ENCODE measurements at regions not wholly inside any gene's neighbourhood (a gene's known extent, or its start where the extent isn't known, plus 50 kb on each side); places are given as distances from the start of the nearest gene placed in this dataset.
"Not testable (repeated sequence)": the region's sequence is repeated elsewhere in the genome, so short reads cannot be mapped to it uniquely, and the experiment has no call there.

DNA sequence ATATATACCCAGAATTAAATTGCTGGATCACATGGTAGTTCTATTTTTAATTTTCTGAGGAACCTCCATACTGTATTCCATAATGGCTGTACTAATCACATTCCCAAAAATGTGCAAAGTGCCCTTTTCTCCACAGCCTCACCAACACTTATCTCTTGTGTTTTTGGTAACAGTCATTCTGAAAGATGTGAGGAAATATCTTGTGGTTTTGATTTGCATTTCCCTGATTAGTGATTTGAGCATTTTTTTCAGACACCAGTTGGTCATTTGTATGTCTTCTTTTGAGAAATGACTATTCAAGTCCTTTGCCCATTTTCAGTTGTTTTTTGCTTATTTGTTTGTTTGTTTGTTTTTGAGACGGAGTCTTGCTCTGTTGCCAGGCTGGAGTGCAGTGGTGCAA lies 98.1 kb upstream of the SIMC1 start:
- not testable (repeated sequence) for DNase-seq (ENCODE audit: low read depth in 2 of 2)

DNA sequence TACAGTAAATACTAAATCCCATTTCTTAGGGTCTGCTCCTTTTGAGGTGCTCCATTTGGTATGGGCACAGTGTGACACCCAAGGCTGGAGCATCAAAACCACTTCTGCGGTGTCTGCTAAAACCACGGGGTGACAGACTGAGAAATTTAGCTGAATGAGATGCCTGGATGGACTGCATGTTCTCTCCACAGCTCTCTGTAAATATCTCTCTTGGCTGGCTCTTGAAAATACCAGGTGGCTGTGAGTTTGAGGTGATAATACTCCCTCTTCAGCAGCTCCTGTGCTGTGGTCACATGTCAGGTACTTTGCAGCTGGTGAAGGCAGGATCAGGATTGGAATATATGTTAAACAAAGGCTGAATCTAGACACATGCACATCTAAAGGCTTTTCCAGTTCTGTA lies 93.7 kb upstream of the SIMC1 start:
- no peak for DNase-seq (ENCODE audit: low read depth in 2 of 2)

DNA sequence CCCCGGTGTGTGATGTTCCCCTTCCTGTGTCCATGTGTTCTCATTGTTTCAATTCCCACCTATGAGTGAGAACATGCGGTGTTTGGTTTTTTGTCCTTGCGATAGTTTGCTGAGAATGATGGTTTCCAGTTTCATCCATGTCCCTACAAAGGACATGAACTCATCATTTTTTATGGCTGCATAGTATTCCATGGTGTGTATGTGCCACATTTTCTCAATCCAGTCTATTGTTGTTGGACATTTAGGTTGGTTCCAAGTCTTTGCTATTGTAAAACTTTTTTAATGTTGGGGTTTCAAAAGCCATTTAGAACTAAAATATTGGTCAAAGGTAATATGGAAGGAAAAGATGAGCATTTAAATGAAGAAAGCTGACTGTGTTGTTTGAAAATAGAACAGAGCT lies 88.3 kb upstream of the SIMC1 start:
- DNase-seq (ENCODE audit: low read depth in 2 of 2), result not testable (repeated sequence)

GRCh38 chr5:176151281-176151680 lies 86.9 kb upstream of the SIMC1 start:
- no peak for DNase-seq (ENCODE audit: low read depth in 2 of 2)

DNA sequence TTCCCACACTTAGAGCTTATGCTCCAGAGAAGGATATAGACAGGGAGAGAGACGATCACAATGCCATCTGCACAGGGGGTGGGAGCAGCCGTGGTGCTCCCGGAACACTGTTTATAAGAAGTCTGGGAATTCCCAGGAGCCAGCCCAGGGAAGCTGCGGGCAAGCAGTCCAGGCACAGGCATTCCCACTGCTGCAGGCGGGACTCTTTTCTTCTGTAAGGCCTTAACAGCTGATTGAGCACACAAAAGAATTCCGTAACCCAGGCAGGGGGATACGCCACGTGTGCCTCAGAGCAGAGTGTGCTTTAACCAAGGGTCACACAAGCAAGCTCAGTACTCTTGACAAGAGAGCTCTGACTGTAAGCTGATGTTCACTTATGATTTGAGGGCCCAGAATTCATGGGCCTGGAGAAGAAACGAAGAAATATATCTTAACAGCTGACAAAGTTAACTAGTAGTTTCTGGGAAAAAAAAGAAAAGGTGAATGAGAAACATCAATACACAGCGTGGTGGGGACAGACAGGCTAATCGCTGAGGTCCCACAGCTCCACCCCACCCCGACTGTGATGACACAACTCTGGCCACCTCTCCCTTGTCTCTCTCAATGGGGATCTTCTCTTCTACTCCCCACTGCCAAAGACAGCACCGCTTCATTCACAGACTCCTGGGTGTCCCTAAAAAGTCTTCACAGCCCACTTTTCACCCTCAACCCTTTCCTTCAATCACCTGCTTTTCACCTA lies 85.9 kb upstream of the SIMC1 start:
- no peak for DNase-seq (ENCODE audit: low read depth in 2 of 2)

DNA sequence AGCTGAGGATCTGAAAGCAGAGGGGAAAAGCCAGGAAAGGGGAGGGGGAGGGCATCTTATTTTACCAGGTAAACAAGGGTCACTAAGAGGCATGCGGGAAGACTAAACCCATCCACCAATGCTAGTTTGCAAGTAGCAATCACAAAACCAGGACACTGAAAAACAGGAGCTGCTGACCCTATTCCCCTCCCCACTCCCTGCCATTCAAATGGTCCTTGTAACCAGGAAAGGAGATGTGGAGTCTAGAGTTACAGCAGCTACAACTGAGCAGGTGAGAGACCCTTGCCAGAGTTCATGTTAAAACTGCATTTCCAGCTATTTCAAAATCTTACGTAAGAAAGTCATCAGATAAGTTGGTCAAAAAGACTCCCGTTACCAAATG lies 85.3 kb upstream of the SIMC1 start:
- DNase-seq (ENCODE audit: low read depth in 2 of 2), result no peak

DNA sequence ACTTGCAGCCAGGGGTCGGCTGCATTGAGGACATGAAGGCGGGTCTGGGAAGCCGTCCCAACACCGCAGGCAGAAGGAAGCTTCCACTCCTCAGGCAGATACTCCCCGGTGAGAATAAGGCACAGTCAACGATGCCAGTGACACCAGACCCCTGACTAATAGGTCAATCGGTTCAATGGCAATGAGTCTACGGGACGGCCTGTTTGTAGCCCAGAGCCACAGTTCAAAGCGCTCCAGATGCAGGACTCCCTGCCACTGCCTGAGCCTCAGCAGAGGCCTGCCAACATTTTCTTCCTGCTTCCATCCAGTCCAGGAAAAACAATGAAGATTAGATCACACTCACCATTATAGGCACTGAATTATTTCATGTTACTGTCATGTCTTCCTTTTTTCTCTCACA lies 84.5 kb upstream of the SIMC1 start:
- DNase-seq (ENCODE audit: low read depth in 2 of 2), result no peak

DNA sequence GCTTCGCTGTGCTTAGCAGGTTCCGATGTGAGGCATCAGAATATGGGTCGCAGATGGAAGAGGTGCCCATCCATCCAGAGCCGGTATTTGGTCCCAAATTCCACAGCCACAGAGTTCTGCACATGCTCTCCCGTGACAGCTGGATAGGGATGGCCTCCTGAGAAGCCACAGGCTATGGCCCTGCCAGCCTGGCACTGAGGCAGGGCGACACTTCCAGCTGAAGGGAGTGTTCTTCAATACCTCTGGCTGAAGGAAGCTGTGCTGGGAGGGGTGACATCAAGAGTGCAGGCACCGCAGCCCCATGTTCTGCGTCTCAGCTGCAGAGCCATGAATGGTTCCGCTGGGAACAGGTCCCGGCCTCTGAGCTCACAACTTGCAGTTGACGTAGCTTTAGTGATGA lies 83.4 kb upstream of the SIMC1 start:
- no peak for DNase-seq (ENCODE audit: low read depth in 2 of 2)

GRCh38 chr5:176155922-176156359 lies 82.3 kb upstream of the SIMC1 start:
- DNase-seq (ENCODE audit: low read depth in 2 of 2), result no peak

GRCh38 chr5:176157656-176158055 lies 80.6 kb upstream of the SIMC1 start:
- DNase-seq (ENCODE audit: low read depth in 2 of 2), result no peak

DNA sequence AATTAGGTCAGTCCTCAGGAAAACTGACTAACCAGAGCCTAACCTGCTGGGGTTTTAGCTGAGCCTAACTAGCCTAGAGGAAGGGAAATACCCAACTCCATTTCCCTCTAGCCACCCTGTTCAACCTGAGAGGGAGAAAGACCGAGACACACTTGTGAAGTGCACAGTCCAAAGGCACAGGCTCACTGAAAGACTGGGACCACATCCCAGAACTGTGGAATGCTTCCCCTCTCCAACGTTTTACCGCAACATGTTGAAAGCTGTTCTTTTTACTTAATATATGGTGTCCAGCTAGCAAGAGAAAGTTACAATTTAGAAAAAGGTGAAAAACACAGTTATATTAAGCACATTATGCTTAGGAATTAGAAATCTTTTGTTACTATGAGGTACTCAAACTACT lies 76.8 kb upstream of the SIMC1 start:
- DNase-seq (ENCODE audit: low read depth in 2 of 2), result no peak

- no peak for DNase-seq (ENCODE audit: low read depth in 2 of 2)
Measured at GRCh38 chr5:176162198-176162597, 76.0 kb upstream of the SIMC1 start.

DNA sequence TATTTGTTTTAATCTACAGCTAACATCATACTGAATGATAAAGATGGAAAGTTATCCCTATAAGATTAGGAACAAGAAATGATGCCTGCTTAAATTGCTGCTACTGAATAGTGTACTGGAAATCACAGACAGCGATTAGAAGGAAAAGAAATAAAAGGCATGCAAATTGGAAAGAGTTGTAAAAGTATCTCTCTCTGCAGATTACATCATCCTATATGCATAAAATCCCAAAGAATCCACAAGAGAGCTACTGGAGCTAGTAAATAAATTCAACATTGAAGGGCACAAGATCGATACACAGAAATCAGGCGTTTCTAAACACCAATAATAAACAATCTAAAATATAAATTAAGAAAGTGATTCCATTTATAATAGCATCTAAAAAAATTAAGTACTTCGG lies 75.3 kb upstream of the SIMC1 start:
- no peak for DNase-seq (ENCODE audit: low read depth in 2 of 2)

- no peak for DNase-seq (ENCODE audit: low read depth in 2 of 2)
Measured at GRCh38 chr5:176166427-176166826, 71.8 kb upstream of the SIMC1 start.

GRCh38 chr5:176167800-176168199 lies 70.4 kb upstream of the SIMC1 start:
- no peak for DNase-seq (ENCODE audit: low read depth in 2 of 2)

DNA sequence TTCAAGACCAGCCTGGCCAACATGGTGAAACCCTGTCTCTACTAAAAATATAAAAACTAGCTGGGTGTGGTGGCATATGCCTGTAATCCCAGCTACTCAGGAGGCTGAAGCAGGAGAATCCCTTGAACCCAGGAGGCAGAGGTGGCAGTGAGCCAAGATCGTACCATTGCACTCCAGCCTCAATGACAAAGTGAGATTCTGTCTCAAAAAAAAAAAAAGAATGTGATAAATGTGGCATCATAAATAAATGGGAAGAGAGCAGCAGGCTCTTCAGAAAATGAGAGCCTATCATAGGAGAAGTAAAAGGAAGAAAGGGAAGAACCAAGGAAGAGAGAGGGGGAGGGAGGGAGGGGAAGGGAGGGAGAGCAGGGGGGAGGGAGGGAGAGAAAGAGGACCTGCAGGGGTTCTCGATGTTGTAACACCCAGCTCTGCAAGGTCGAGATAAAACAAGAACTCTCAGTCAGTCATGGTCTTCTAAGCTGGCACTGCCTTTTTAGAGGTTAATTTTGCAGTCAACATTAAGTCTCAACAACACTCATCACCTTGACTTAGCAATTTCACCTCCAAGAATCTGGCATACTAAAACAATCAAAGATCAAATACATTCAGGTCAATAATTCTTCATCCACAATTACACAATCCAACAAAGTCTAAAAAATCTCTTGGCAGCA lies 68.7 kb upstream of the SIMC1 start:
- no peak for DNase-seq (ENCODE audit: low read depth in 2 of 2)

DNA sequence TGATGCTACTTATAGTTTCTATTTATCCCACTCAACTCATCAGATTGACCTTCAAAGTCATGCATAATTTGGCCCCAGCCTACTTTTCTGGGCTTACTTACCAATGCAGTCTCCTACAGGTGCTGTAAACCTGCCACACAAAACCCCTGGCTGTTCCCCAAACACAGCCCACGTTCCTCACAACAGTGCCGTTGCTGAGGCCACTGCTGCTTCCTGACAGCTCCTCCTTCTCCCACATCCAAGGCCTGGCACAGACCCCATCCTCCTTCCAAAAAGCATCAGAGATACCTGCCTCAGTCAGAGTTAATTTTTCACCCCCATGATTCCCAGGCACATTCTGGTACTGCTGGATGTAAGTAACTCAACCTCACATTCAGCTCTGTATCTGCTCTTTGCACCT lies 68.1 kb upstream of the SIMC1 start:
- DNase-seq (ENCODE audit: low read depth in 2 of 2), result no peak

- no peak for DNase-seq (ENCODE audit: low read depth in 2 of 2)
Measured at GRCh38 chr5:176171171-176171760, 67.0 kb upstream of the SIMC1 start.

DNA sequence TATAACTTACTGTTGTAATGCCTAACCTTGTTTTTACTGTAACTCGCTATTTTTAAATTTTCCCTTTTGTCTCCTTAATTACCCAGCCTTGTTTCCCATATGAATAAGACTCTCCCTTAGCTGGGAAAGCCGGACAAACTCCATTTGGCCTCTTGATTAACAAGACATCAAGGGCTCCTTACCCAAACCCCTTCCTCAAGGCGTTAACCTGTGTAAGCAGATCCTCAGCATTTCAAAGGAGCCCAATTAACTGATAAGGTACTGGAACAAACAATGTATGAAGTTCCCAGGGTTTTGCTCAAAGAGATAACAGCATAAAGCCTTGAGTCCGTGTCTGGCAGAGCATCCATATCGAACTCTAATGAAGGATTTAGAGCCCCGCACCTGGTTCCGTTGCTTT lies 66.0 kb upstream of the SIMC1 start:
- no peak for DNase-seq (ENCODE audit: low read depth in 2 of 2)

GRCh38 chr5:176173647-176174046 lies 64.6 kb upstream of the SIMC1 start:
- DNase-seq (ENCODE audit: low read depth in 2 of 2), result no peak

- no peak for DNase-seq (ENCODE audit: low read depth in 2 of 2)
Measured at GRCh38 chr5:176174345-176175025, 63.7 kb upstream of the SIMC1 start.

DNA sequence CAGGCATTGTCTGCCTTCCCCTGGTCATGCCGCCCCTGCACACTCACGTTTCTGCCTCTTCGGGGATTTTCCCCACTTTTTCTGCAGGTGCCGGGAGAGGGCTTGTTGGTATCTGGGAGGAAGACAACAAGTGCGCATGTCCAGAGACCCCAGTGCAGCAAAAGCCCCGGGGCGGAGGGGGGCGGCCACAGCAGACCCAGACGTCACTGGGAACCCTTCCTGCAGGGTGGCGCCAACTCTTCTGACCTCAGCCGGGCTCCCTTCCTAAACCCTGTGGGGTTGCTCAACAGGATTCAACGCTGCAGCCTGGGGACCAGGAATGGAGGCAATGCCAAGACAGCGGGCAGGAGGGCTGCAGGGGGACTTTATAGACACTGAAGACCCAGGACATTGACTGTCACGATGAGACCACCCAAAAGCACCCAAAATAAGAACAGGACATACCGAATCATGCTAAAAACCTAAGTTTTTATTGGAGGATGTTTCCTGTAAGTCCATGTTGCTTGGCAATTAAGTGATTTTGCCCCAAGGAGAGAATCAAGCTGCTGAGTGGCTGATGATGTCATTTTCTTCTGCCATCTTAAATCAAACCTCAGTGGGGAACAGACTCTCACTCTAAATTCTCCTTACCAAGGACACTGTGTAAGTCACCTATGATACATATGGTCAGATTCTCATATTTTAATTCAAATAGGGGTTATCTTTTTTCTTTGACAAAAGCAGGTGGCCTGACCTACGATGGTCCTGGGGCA lies 62.9 kb upstream of the SIMC1 start:
- DNase-seq (ENCODE audit: low read depth in 2 of 2), result no peak

All from stimulated activated CD4-positive, alpha-beta T cell treated with anti-CD3 and anti-CD28 coated beads, Interleukin-1b, Interleukin-23, amount 100 ng/mL, for 4 hours (primary cell).